ENCODE measurements at regions not wholly inside any gene's neighbourhood (a gene's known extent, or its start where the extent isn't known, plus 50 kb on each side); places are given as distances from the start of the nearest gene placed in this dataset.

DNA sequence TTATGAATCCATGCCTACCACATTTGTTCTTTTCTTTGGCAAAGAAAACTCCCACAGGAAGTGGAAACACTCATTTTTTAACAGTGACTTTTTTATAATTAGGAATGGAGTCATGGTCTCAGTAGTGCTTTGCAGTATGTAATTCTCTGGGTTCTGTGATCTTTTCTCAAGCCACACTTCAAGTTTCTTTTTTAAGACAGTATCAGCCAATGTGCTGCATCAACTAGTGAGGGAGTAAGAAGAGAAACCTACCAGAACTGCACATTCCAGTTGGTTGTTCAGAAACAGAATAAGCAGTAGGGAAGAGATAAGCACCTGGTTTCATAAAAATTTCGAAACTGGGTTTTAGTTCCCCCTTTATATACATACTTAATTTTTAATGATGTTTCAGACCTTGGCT is 126.3 kb downstream of the FOXB1 start:
- Mint-ChIP-seq H3K36me3 (ENCODE audit: insufficient read depth in 1 of 3, low read depth in 3 of 3) (no peaks in the 10 kb centered on the region), H3K27ac (no peak overlapping the region), H3K9me3 (no peaks in the 10 kb centered on the region; a peak in 1 of 5 replicates), H3K4me1 (peaks cover 34 to 36% of the 10 kb centered on the region in 2 experiments), H3K4me3 (no peak overlapping the region), H3K27me3 (ENCODE audit: low read depth) (peaks cover 19% of the 10 kb centered on the region)
- no peaks in the 10 kb centered on the region for H3K23me2 ChIP-seq (ENCODE audit: insufficient read length, low read depth, low read length, poor library complexity, severe bottlenecking)
- no peaks in the 10 kb centered on the region for H3K9me3 ChIP-seq (ENCODE audit: control insufficient read depth, low read depth, low read length)
- peaks cover 6% of the 10 kb centered on the region; the same call in 1 of the 2 replicates for H3K4me1 ChIP-seq (ENCODE audit: insufficient read depth, low read length)
- no peak overlapping the region for H2BK120ac ChIP-seq (ENCODE audit: low read depth, low read length, poor library complexity, severe bottlenecking)
- H4K20me1 ChIP-seq (ENCODE audit: control insufficient read depth, insufficient read depth, insufficient read length), result no peaks in the 10 kb centered on the region
- no peak overlapping the region for H4K91ac ChIP-seq (ENCODE audit: insufficient read length, low read depth, low read length)
- no CpG with 5 or more reads among the region's 1 CpG for whole genome bisulfite sequencing (ENCODE audit: extremely low coverage, insufficient read length, low lambda C conversion rate)
- H4K5ac ChIP-seq (ENCODE audit: insufficient read length, low read depth, low read length), result no peak overlapping the region
- no peak overlapping the region for H2AFZ ChIP-seq (ENCODE audit: low read length)
- H2BK5ac ChIP-seq (ENCODE audit: insufficient read length, low read length), result no peak overlapping the region
- no peak overlapping the region for H3K56ac ChIP-seq (ENCODE audit: insufficient read length, low read depth, low read length)
- no peak overlapping the region for H3K27ac ChIP-seq (ENCODE audit: insufficient read length, low read depth, low read length)
- TF ChIP-seq CTCF (conservative IDR thresholded peaks at IDR 0.05), result no peak
- H3K18ac ChIP-seq (ENCODE audit: insufficient read length, low read depth, low read length), result no peak overlapping the region
- H3T11ph ChIP-seq (ENCODE audit: low read length), result no peak overlapping the region
- H3K4me2 ChIP-seq (ENCODE audit: insufficient read depth, insufficient read length, low read length), result no peak overlapping the region
- no peak overlapping the region for H2BK12ac ChIP-seq (ENCODE audit: insufficient read length, low read depth, low read length)
- H2BK15ac ChIP-seq (ENCODE audit: low read depth, low read length), result no peak overlapping the region
- no peak overlapping the region for H2BK20ac ChIP-seq (ENCODE audit: low read depth, low read length, poor library complexity, severe bottlenecking)
- H3K4ac ChIP-seq (ENCODE audit: low read depth, low read length), result no peak overlapping the region
- H3K9ac ChIP-seq (ENCODE audit: extremely low read depth, insufficient read length, low read length), result no peak overlapping the region
- H3K23ac ChIP-seq (ENCODE audit: insufficient read length, low read depth, low read length), result no peak overlapping the region
- no peaks in the 10 kb centered on the region for H3K79me2 ChIP-seq (ENCODE audit: insufficient read depth, low read length)
- no peak overlapping the region for H4K8ac ChIP-seq (replicated peaks; ENCODE audit: insufficient read length, low read depth, low read length)
- no peaks in the 10 kb centered on the region for H3K79me1 ChIP-seq (ENCODE audit: insufficient read depth, low read depth, low read length, poor library complexity, severe bottlenecking)
- H2AK5ac ChIP-seq (ENCODE audit: insufficient read length, low read length), result no peak overlapping the region
- no peaks in the 10 kb centered on the region for H3K27me3 ChIP-seq (ENCODE audit: insufficient read depth, low read length)
- H3K14ac ChIP-seq (ENCODE audit: insufficient read depth, low read length), result no peak overlapping the region
- no peak for DNase-seq

All from H9 (cell line).